ENCODE measurements at regions not wholly inside any gene's neighbourhood (a gene's known extent, or its start where the extent isn't known, plus 50 kb on each side); places are given as distances from the start of the nearest gene placed in this dataset.

- Histone ChIP-seq H3K4me1 (ENCODE audit: control insufficient read depth, low read length) (no peaks in the 10 kb centered on the region), H3K4me2 (ENCODE audit: low read length) (no peak overlapping the region), H3K36me3 (ENCODE audit: control insufficient read depth, low read length) (no peaks in the 10 kb centered on the region), H3K27me3 (ENCODE audit: control insufficient read depth, low read length) (0 out of 2 replicates have a peak, but pooled peaks cover 3% of the 10 kb centered on the region), H4K20me1 (ENCODE audit: control insufficient read depth, insufficient read depth, low read depth, low read length) (no peaks in the 10 kb centered on the region), H3K27ac (ENCODE audit: low read depth, low read length) (no peak overlapping the region), H3K9me3 (ENCODE audit: control insufficient read depth, insufficient read depth, low read length) (no peaks in the 10 kb centered on the region), H3K79me2 (ENCODE audit: control insufficient read depth, low read length) (no peaks in the 10 kb centered on the region), H3F3A (ENCODE audit: control insufficient read depth, insufficient read depth) (no peaks in the 10 kb centered on the region), H3K9me2 (replicated peaks; ENCODE audit: control insufficient read depth, low read length) (no peaks in the 10 kb centered on the region), H3K4me3 (ENCODE audit: low read length) (no peak overlapping the region)
- TF ChIP-seq EZH2phosphoT487 (IDR thresholded peaks at IDR 0.05; ENCODE audit: borderline replicate concordance, low read length) (no peak), CTCF (IDR thresholded peaks at IDR 0.05; ENCODE audit: low read depth, low read length, poor library complexity, severe bottlenecking) (no peak)
Measured at GRCh38 chr9:129309041-129309430, 131.0 kb upstream of the IER5L start.

- Histone ChIP-seq H3K4me2 (ENCODE audit: low read length) (no peak overlapping the region), H3K27ac (ENCODE audit: low read depth, low read length) (no peak overlapping the region), H3K4me1 (ENCODE audit: control insufficient read depth, low read length) (no peaks in the 10 kb centered on the region), H3K36me3 (ENCODE audit: control insufficient read depth, low read length) (no peaks in the 10 kb centered on the region), H3K4me3 (ENCODE audit: low read length) (no peak overlapping the region), H3K79me2 (ENCODE audit: control insufficient read depth, low read length) (no peaks in the 10 kb centered on the region), H3K9me3 (ENCODE audit: control insufficient read depth, insufficient read depth, low read length) (no peaks in the 10 kb centered on the region), H3F3A (ENCODE audit: control insufficient read depth, insufficient read depth) (no peaks in the 10 kb centered on the region), H3K9me2 (replicated peaks; ENCODE audit: control insufficient read depth, low read length) (no peaks in the 10 kb centered on the region), H4K20me1 (ENCODE audit: control insufficient read depth, insufficient read depth, low read depth, low read length) (no peaks in the 10 kb centered on the region), H3K27me3 (ENCODE audit: control insufficient read depth, low read length) (0 out of 2 replicates have a peak, but pooled peaks cover 3% of the 10 kb centered on the region)
- TF ChIP-seq EZH2phosphoT487 (IDR thresholded peaks at IDR 0.05; ENCODE audit: borderline replicate concordance, low read length) (no peak), CTCF (IDR thresholded peaks at IDR 0.05; ENCODE audit: low read depth, low read length, poor library complexity, severe bottlenecking) (no peak)
Measured at GRCh38 chr9:129307227-129307970, 129.3 kb upstream of the IER5L start.

- Histone ChIP-seq H3K4me1 (ENCODE audit: control insufficient read depth, low read length) (no peaks in the 10 kb centered on the region), H3K4me3 (ENCODE audit: low read length) (no peak overlapping the region), H3K36me3 (ENCODE audit: control insufficient read depth, low read length) (no peaks in the 10 kb centered on the region), H3K9me3 (ENCODE audit: control insufficient read depth, insufficient read depth, low read length) (peaks cover 4% of the 10 kb centered on the region), H4K20me1 (ENCODE audit: control insufficient read depth, insufficient read depth, low read depth, low read length) (no peaks in the 10 kb centered on the region), H3K79me2 (ENCODE audit: control insufficient read depth, low read length) (no peaks in the 10 kb centered on the region), H3K4me2 (ENCODE audit: low read length) (no peak overlapping the region), H3K27me3 (ENCODE audit: control insufficient read depth, low read length) (no peaks in the 10 kb centered on the region), H3K9me2 (replicated peaks; ENCODE audit: control insufficient read depth, low read length) (no peaks in the 10 kb centered on the region), H3F3A (ENCODE audit: control insufficient read depth, insufficient read depth) (no peaks in the 10 kb centered on the region), H3K27ac (ENCODE audit: low read depth, low read length) (no peak overlapping the region)
- no peak for TF ChIP-seq EZH2phosphoT487 (IDR thresholded peaks at IDR 0.05; ENCODE audit: borderline replicate concordance, low read length)
- no peak for TF ChIP-seq CTCF (IDR thresholded peaks at IDR 0.05; ENCODE audit: low read depth, low read length, poor library complexity, severe bottlenecking)
Measured at GRCh38 chr9:129306318-129306973, 128.4 kb upstream of the IER5L start.

Measured in DOHH2 (cell line).